Activated T-cell treated with anti-CD3 and anti-CD28 coated beads, Interleukin-2, amount 50 U/mL, for 4 hours (primary cell): ENCODE measurements at regions not wholly inside any gene's neighbourhood (a gene's known extent, or its start where the extent isn't known, plus 50 kb on each side); places are given as distances from the start of the nearest gene placed in this dataset.

ENCODE experiments used
- ATAC-seq, 2 donors: fragments of 200-7000 bp; cut with Tn5 transposase; one replicate each; pipeline ENCODE4 v1.10.0; 2021
- DNase-seq: peaks from one replicate; pipeline ENCODE4 v3.0.0-alpha.2; 2020
- H3K27me3 Mint-ChIP-seq: one replicate; pipeline ENCODE4 v1.8.0; 2021; ENCODE audit warnings: low read depth, mixed read lengths
- H3K36me3 Mint-ChIP-seq: one replicate; pipeline ENCODE4 v1.8.0; 2022; ENCODE audit warnings: mixed read lengths; ENCODE audit not compliant: insufficient read depth
- H3K4me1 Mint-ChIP-seq: one replicate; pipeline ENCODE4 v1.8.0; 2021; ENCODE audit warnings: low read depth, mixed read lengths
- H3K4me3 Mint-ChIP-seq: one replicate; pipeline ENCODE4 v1.8.0; 2021; ENCODE audit warnings: mild to moderate bottlenecking, moderate library complexity, mixed read lengths
- H3K9me3 Mint-ChIP-seq: one replicate; pipeline ENCODE4 v1.8.0; 2021; ENCODE audit warnings: mixed read lengths

DNA sequence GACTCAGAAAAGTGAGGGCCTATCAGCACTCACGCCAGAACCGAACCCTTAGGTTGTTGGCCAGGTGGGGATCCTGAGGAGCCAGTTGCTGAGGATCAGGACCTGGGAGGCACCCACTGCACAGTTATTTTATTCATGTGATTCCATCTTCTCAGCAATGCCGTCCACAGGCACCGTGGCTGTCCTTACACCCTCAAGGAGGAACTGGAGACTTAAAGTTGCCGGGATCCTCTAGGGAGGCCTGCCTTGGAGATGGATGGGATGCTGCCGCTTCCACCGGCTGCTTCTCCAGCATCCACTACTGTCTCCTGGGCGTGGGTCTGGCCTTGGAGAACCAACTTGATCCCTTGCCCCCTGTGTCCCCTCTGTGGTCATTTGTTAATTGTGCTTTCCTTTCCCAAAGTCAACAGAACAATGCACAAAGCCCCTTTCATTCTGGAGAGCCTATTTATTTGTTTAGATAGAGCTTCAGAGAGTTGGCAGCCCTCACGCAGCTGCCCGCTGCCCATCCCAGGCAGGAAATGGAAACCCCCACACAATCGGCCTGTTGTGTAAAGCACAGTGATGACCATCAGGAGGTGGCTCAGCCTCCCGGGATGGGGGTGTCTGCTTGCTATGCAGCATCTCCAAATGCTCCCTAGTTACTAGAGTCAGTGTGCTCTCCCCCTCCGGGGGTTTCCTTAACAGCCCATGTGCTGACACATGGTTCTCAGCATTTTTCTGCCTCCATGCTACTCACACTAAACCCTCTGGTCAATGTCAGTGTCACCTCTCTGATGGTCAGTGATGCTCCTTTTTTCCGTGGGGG is 52.9 kb upstream of the IGFBP3 start:
- Mint-ChIP-seq H3K4me1 (no peaks in the 10 kb centered on the region), H3K9me3 (no peaks in the 10 kb centered on the region), H3K36me3 (peaks cover 3% of the 10 kb centered on the region), H3K27me3 (no peaks in the 10 kb centered on the region), H3K4me3 (no peak overlapping the region)
- ATAC-seq (no peak), DNase-seq (no peak)

DNA sequence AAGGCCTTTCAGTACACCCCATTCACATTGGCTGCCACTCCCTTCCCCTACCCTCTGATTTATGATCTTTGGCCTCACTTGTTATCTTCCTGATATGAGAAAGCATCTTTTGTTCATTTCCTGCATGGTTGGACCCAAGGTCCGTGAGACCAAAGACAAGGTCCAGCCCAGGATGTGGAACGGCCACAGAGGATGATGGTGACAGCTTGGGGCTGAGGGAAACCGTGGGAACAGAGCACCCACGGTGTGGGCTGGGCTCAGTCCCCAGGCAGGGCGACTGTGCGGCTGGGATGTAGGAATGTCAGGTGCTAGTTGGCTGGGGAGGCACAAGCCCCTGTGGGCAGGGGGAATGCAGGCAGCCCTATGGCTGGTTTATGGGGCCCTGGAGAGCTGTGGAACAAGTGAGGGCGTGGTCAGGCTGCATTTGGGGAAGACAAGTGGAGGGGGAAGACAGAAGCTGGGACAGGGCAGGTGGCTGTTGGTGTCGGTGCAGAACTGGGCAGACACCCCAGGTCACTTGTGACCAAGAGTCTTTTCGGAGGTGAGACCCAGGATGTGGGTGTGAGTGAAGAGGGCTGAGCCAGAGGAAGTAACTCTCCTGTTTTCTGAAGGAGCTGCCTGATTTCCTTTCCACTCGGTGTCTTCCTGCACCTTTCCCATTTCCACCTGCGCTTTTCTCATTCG is 51.7 kb upstream of the IGFBP3 start:
- no peak for ATAC-seq
- no peaks in the 10 kb centered on the region for H3K4me1 Mint-ChIP-seq
- DNase-seq = no peak
- H3K4me3 Mint-ChIP-seq = no peak overlapping the region
- no peaks in the 10 kb centered on the region for H3K9me3 Mint-ChIP-seq
- H3K27me3 Mint-ChIP-seq = no peaks in the 10 kb centered on the region
- H3K36me3 Mint-ChIP-seq = no peaks in the 10 kb centered on the region

DNA sequence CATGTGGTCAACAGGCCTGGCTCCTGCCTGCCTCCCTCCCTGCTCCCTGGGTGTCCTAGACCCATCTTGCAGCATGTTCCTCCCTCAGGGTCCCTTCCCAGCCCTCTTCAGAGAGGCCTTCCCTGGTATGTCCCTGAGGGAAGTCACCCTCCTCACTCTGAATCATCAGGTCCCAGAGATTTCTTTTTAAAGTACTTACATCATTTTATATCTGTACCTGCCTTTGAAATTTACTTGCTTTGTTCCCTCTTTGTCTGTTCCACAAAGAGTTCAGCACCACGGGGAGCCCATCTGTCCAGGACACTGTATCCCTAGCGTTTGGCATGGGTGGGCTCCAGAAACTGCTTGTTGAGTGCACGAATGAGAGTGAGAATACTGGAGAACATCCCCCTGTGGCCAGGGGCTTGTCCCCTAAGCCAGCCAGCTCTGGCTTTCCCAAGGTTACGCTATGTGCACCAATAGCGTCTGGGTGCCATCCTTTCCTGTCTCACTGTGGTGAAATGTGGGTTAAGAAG is 50.6 kb upstream of the IGFBP3 start:
- H3K9me3 Mint-ChIP-seq = no peaks in the 10 kb centered on the region
- ATAC-seq (no peak), DNase-seq (no peak)
- no peaks in the 10 kb centered on the region for H3K36me3 Mint-ChIP-seq
- no peak overlapping the region for H3K4me3 Mint-ChIP-seq
- no peaks in the 10 kb centered on the region for H3K27me3 Mint-ChIP-seq
- no peaks in the 10 kb centered on the region for H3K4me1 Mint-ChIP-seq

DNA sequence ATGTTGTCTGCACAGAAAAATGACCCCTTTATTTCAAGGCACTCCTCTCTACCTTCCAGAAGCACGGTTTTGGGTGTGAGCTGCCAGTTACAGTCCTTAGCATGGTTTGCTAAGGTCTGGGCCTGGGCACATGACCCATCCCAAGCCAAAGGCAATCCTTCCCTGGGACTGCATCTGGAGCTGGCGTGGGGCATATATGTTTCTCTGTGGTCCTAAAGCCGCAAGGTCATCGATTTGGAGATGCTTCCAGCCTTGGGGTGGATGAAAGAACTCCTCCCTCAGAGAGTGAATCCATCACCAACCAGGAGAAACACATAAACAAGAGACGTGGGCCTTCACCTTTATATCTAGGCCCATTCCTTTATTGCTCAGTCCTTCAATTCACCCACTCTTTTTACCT is 50.1 kb upstream of the IGFBP3 start:
- Mint-ChIP-seq H3K4me1 (no peaks in the 10 kb centered on the region), H3K4me3 (no peak overlapping the region), H3K27me3 (no peaks in the 10 kb centered on the region), H3K36me3 (no peaks in the 10 kb centered on the region), H3K9me3 (no peaks in the 10 kb centered on the region)
- DNase-seq (no peak), ATAC-seq (no peak)
